ENCODE measurements at regions not wholly inside any gene's neighbourhood (a gene's known extent, or its start where the extent isn't known, plus 50 kb on each side); places are given as distances from the start of the nearest gene placed in this dataset.

GRCh38 chr10:104546336-104546735, 94.8 kb upstream of the SORCS3 start:
- TF ChIP-seq CTCF (conservative IDR thresholded peaks at IDR 0.05): no peak

GRCh38 chr10:104546756-104547155, 94.3 kb upstream of the SORCS3 start:
- no peak; the same call in 1 of the 2 replicates for TF ChIP-seq CTCF (conservative IDR thresholded peaks at IDR 0.05)
- no peak overlapping the region for H3K27ac ChIP-seq

More at GRCh38 chr10:104546336-104546735, 94.8 kb upstream of the SORCS3 start:
- H3K27ac ChIP-seq: no peak overlapping the region

GRCh38 chr10:104548090-104548489, 93.0 kb upstream of the SORCS3 start:
- no peak for TF ChIP-seq CTCF (conservative IDR thresholded peaks at IDR 0.05)
- H3K27ac ChIP-seq: no peak overlapping the region

- TF ChIP-seq CTCF (conservative IDR thresholded peaks at IDR 0.05): no peak
- no peak overlapping the region for H3K27ac ChIP-seq
Measured at GRCh38 chr10:104556831-104557230, 84.3 kb upstream of the SORCS3 start.

- no peak overlapping the region for H3K27ac ChIP-seq
- TF ChIP-seq CTCF (conservative IDR thresholded peaks at IDR 0.05): no peak
Measured at GRCh38 chr10:104557966-104558365, 83.1 kb upstream of the SORCS3 start.

- no peak overlapping the region for H3K27ac ChIP-seq
- TF ChIP-seq CTCF (conservative IDR thresholded peaks at IDR 0.05): no peak
Measured at GRCh38 chr10:104559935-104560334, 81.2 kb upstream of the SORCS3 start.

GRCh38 chr10:104563051-104563450, 78.0 kb upstream of the SORCS3 start:
- H3K27ac ChIP-seq: no peak overlapping the region
- TF ChIP-seq CTCF (conservative IDR thresholded peaks at IDR 0.05): no peak

- no peak overlapping the region for H3K27ac ChIP-seq
- TF ChIP-seq CTCF (conservative IDR thresholded peaks at IDR 0.05): no peak
Measured at GRCh38 chr10:104563548-104563947, 77.5 kb upstream of the SORCS3 start.
